HFFc6 (cell line): ENCODE measurements at regions not wholly inside any gene's neighbourhood (a gene's known extent, or its start where the extent isn't known, plus 50 kb on each side); places are given as distances from the start of the nearest gene placed in this dataset.

Experiments
- DNase-seq: peaks from one replicate; pipeline ENCODE4 v3.0.0-alpha.2; 2018
- H3K27ac Mint-ChIP-seq: 2 replicates; pipeline ENCODE4 v1.8.0; 2020; ENCODE audit warnings: mild to moderate bottlenecking, mixed read lengths
- H3K27me3 Mint-ChIP-seq: 2 replicates; pipeline ENCODE4 v1.8.0; 2021; ENCODE audit warnings: mild to moderate bottlenecking, moderate library complexity, mixed read lengths; ENCODE audit not compliant: insufficient read depth
- H3K36me3 Mint-ChIP-seq: 2 replicates; pipeline ENCODE4 v1.8.0; 2021; ENCODE audit warnings: low read depth, mixed read lengths
- H3K4me1 Mint-ChIP-seq: 2 replicates; pipeline ENCODE4 v1.8.0; 2020; ENCODE audit warnings: low read depth, mixed read lengths
- H3K4me3 Mint-ChIP-seq: 2 replicates; pipeline ENCODE4 v1.8.0; 2020; ENCODE audit warnings: mild to moderate bottlenecking, moderate library complexity, mixed read lengths
- H3K9me3 Mint-ChIP-seq: 2 replicates; pipeline ENCODE4 v1.8.0; 2020; ENCODE audit warnings: mild to moderate bottlenecking, mixed read lengths
- CTCF ChIP-seq: fragments of 200-600 bp; sonication (generic); IDR thresholded peaks from 2 replicates; pipeline ENCODE4 v1.5.0; 2021; ENCODE audit warnings: antibody characterized with exemption, mild to moderate bottlenecking

GRCh38 chr17:77366206-77366557 lies 225.4 kb downstream of the SEC14L1 start:
- H3K27ac Mint-ChIP-seq, result peak overlapping the region; percentile 99
- peaks cover 83% of the 10 kb centered on the region for H3K4me1 Mint-ChIP-seq
- H3K27me3 Mint-ChIP-seq, result peaks cover 4% of the 10 kb centered on the region; the same call in 1 of the 2 replicates
- H3K4me3 Mint-ChIP-seq, result peak overlapping the region; percentile 72
- no peak for TF ChIP-seq CTCF
- no peaks in the 10 kb centered on the region for H3K9me3 Mint-ChIP-seq
- DNase-seq, result no peak
- H3K36me3 Mint-ChIP-seq, result 0 out of 2 replicates have a peak, but pooled peaks cover 5% of the 10 kb centered on the region

DNA sequence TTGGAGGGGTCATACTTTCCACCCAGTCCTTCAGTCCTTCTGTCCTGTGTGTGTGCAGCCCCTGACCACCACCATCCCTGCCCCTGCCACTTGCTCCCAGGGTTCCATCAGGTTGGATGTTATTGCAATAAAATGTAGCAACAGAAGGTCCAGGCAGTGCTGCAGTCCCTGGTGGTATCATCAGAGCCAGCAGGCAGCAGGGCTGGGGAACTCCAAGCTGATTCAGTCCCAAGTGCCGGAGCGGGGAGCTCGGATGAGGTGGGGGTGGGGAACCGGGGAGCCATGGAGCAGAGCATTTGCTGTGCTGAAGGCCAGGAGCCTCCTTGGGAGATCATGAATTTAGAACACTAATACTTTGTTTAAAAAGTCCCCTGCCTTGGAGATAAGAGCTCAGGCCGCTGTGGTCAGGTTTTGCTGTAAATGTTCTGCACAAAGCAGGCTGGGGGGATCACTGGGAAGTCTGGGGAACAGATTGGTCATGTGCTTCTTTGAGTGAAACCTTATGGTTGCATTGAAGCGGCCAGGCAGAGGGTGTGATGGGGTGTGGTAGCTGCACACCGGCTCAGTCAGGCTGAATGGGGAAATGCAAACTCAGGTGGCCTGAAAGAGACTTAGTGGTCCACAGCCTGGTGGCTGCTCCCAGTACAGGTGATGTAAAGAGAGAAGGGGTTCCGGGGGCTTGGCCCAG lies 225.9 kb downstream of the SEC14L1 start:
- H3K27me3 Mint-ChIP-seq, result peaks cover 4% of the 10 kb centered on the region; the same call in 1 of the 2 replicates
- no peak for DNase-seq
- H3K36me3 Mint-ChIP-seq, result 0 out of 2 replicates have a peak, but pooled peaks cover 5% of the 10 kb centered on the region
- H3K4me3 Mint-ChIP-seq, result peak overlapping the region; percentile 72; the same call in 1 of the 2 replicates
- no peaks in the 10 kb centered on the region for H3K9me3 Mint-ChIP-seq
- peak overlapping the region; percentile 99 for H3K27ac Mint-ChIP-seq
- TF ChIP-seq CTCF, result no peak
- H3K4me1 Mint-ChIP-seq, result peaks cover 88% of the 10 kb centered on the region

- Mint-ChIP-seq H3K27me3 (peaks cover 6% of the 10 kb centered on the region), H3K27ac (peak overlapping the region; percentile 95; the same call in 1 of the 2 replicates), H3K9me3 (no peaks in the 10 kb centered on the region), H3K4me1 (peaks cover 80% of the 10 kb centered on the region), H3K4me3 (no peak overlapping the region), H3K36me3 (peaks cover 9% of the 10 kb centered on the region)
- TF ChIP-seq CTCF, result no peak
- DNase-seq, result no peak
Measured at GRCh38 chr17:77369544-77369971, 228.8 kb downstream of the SEC14L1 start.

GRCh38 chr17:77370586-77370985 lies 229.8 kb downstream of the SEC14L1 start:
- peak overlapping the region; percentile 84 for H3K4me3 Mint-ChIP-seq
- no peak for TF ChIP-seq CTCF
- no peak for DNase-seq
- peak overlapping the region; percentile 95 for H3K27ac Mint-ChIP-seq
- peaks cover 79% of the 10 kb centered on the region for H3K4me1 Mint-ChIP-seq
- peaks cover 9% of the 10 kb centered on the region for H3K36me3 Mint-ChIP-seq
- no peaks in the 10 kb centered on the region for H3K9me3 Mint-ChIP-seq
- H3K27me3 Mint-ChIP-seq, result peaks cover 9% of the 10 kb centered on the region

- peaks cover 79% of the 10 kb centered on the region for H3K4me1 Mint-ChIP-seq
- H3K27ac Mint-ChIP-seq, result peak overlapping the region; percentile 95
- H3K36me3 Mint-ChIP-seq, result peaks cover 9% of the 10 kb centered on the region
- peaks cover 13% of the 10 kb centered on the region for H3K27me3 Mint-ChIP-seq
- no peaks in the 10 kb centered on the region for H3K9me3 Mint-ChIP-seq
- H3K4me3 Mint-ChIP-seq, result peak overlapping the region; percentile 84
- no peak for TF ChIP-seq CTCF
- DNase-seq, result peak; percentile 59
Measured at GRCh38 chr17:77371117-77371887, 230.5 kb downstream of the SEC14L1 start.
